ENCODE measurements at regions not wholly inside any gene's neighbourhood (a gene's known extent, or its start where the extent isn't known, plus 50 kb on each side); places are given as distances from the start of the nearest gene placed in this dataset.
"Not testable (repeated sequence)": the region's sequence is repeated elsewhere in the genome, so short reads cannot be mapped to it uniquely, and the experiment has no call there.

GRCh38 chr5:148746826-148747535, 79.4 kb upstream of the ADRB2 start:
- no peak for TF ChIP-seq CTCF (IDR thresholded peaks at IDR 0.05; ENCODE audit: borderline replicate concordance)
- intact Hi-C loops (cut with micrococcal nuclease) = loop anchor here (5.0 kb wide), 1 partner anchor 255 kb away; no protein-coding TSS in a partner anchor
- no peak for DNase-seq
- H3K4me1 ChIP-seq = peaks cover 12% of the 10 kb centered on the region
- no peaks in the 10 kb centered on the region for H3K9me3 ChIP-seq (replicated peaks)
- no peak overlapping the region for H3K4me3 ChIP-seq
- no peak overlapping the region for H3K27ac ChIP-seq (replicated peaks)
- no peaks in the 10 kb centered on the region for H3K36me3 ChIP-seq
- H3K27me3 ChIP-seq (ENCODE audit: low read depth) = no peaks in the 10 kb centered on the region

GRCh38 chr5:148747536-148747906, 78.9 kb upstream of the ADRB2 start:
- Histone ChIP-seq H3K36me3 (no peaks in the 10 kb centered on the region), H3K27ac (replicated peaks) (no peak overlapping the region), H3K9me3 (replicated peaks) (no peaks in the 10 kb centered on the region), H3K4me3 (no peak overlapping the region), H3K4me1 (peaks cover 12% of the 10 kb centered on the region), H3K27me3 (ENCODE audit: low read depth) (no peaks in the 10 kb centered on the region)
- intact Hi-C loops (cut with micrococcal nuclease) = loop anchor here (5.0 kb wide), 1 partner anchor 255 kb away; no protein-coding TSS in a partner anchor
- DNase-seq = no peak
- no peak for TF ChIP-seq CTCF (IDR thresholded peaks at IDR 0.05; ENCODE audit: borderline replicate concordance)

DNA sequence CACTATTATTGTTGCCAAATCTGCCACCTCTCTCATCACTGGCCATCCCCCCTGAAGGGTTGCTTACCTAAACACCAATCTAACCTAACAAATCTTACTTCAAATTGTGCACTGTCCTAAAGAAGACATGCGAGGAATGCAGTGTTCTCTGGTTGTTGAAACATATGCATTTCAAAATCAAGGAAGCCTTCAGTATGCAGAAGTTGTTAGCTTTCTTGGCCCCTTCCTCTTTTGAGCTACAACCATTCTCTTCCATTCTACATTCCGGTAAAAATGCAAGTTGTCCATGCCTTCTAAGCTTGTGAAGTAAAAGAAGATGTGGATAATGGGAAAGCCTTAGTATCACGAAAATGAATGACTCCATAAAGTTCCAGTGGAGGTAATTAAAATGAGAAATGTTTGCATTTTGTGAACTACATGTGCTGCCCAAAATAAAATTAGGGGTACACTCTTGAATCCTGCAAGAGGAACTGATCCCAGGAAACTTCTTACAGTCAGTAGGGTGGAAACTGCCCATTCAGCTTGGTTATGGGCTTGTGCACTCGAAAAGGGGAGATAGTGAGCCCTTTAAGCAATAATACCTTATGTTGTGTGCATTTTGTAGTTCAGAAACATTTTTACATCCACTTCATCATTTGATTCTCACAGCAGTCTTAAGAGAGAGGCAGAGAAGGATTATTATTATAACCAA, 77.6 kb upstream of the ADRB2 start:
- Histone ChIP-seq H3K4me1 (peaks cover 12% of the 10 kb centered on the region), H3K4me3 (no peak overlapping the region), H3K36me3 (no peaks in the 10 kb centered on the region), H3K9me3 (replicated peaks) (peaks cover 5% of the 10 kb centered on the region), H3K27me3 (ENCODE audit: low read depth) (no peaks in the 10 kb centered on the region), H3K27ac (replicated peaks) (no peak overlapping the region)
- DNase-seq = no peak
- intact Hi-C loops (cut with micrococcal nuclease) = loop anchor here (5.0 kb wide), 1 partner anchor 253 kb away; no protein-coding TSS in a partner anchor
- TF ChIP-seq CTCF (IDR thresholded peaks at IDR 0.05; ENCODE audit: borderline replicate concordance) = no peak

- DNase-seq = no peak
- no peak for TF ChIP-seq CTCF (IDR thresholded peaks at IDR 0.05; ENCODE audit: borderline replicate concordance)
- no peak overlapping the region for H3K27ac ChIP-seq (replicated peaks)
- H3K36me3 ChIP-seq = no peaks in the 10 kb centered on the region
- H3K27me3 ChIP-seq (ENCODE audit: low read depth) = no peaks in the 10 kb centered on the region
- H3K9me3 ChIP-seq (replicated peaks) = peaks cover 22% of the 10 kb centered on the region
- intact Hi-C loops (cut with micrococcal nuclease) = no loop called here
- H3K4me3 ChIP-seq = no peak overlapping the region
- H3K4me1 ChIP-seq = peaks cover 12% of the 10 kb centered on the region
These were observed 75.8 kb upstream of the ADRB2 start for GRCh38 chr5:148750614-148751013.

- Histone ChIP-seq H3K4me1 (peaks cover 12% of the 10 kb centered on the region), H3K27ac (replicated peaks) (no peak overlapping the region), H3K36me3 (no peaks in the 10 kb centered on the region), H3K27me3 (ENCODE audit: low read depth) (no peaks in the 10 kb centered on the region), H3K4me3 (no peak overlapping the region), H3K9me3 (replicated peaks) (peaks cover 25% of the 10 kb centered on the region)
- no peak for TF ChIP-seq CTCF (IDR thresholded peaks at IDR 0.05; ENCODE audit: borderline replicate concordance)
- DNase-seq = no peak
- intact Hi-C loops (cut with micrococcal nuclease) = no loop called here
These were observed 75.4 kb upstream of the ADRB2 start for GRCh38 chr5:148751025-148751424.

- H3K4me3 ChIP-seq; intact Hi-C loops (cut with micrococcal nuclease); H3K27ac ChIP-seq (replicated peaks); H3K36me3 ChIP-seq; DNase-seq; H3K27me3 ChIP-seq (ENCODE audit: low read depth); H3K4me1 ChIP-seq: not testable (repeated sequence)
- peaks cover 28% of the 10 kb centered on the region for H3K9me3 ChIP-seq (replicated peaks)
These were observed 74.0 kb upstream of the ADRB2 start for GRCh38 chr5:148752375-148752774.

All from left ventricle myocardium inferior (tissue), 1 donor.